HG02943 (cell line): ENCODE measurements at regions not wholly inside any gene's neighbourhood (a gene's known extent, or its start where the extent isn't known, plus 50 kb on each side); places are given as distances from the start of the nearest gene placed in this dataset.

Source experiments
- ATAC-seq: cut with Tn5 transposase; IDR thresholded peaks from one replicate; pipeline ENCODE4 v1.9.1; 2021; ENCODE audit warnings: mild to moderate bottlenecking, low read depth, moderate library complexity; ENCODE audit not compliant: unreplicated experiment

DNA sequence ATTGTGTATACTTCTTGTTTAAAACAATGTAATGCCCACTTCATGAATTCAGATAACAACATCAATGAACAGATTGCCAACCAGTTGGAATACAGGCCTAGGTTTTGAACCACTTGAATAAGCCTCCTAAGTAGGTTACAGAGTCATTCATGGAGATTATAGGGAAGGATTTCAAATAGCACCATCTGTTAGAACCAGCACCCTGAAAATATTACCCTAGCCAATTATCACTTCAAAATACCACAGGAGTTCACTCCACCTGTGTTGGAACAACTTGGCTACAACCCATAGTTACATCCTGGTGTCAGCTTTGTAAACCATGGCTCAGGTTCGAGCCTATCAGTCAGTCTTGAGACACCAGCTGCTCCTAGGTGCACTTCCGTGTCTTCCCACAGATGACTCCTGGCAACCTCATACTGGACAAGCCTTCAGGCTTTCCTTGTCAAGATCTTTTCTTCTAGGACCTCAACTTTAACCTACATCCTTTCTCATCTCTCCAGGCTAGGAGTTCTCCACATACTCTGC, 350.0 kb downstream of the DEPDC1B start:
- ATAC-seq = no peak

DNA sequence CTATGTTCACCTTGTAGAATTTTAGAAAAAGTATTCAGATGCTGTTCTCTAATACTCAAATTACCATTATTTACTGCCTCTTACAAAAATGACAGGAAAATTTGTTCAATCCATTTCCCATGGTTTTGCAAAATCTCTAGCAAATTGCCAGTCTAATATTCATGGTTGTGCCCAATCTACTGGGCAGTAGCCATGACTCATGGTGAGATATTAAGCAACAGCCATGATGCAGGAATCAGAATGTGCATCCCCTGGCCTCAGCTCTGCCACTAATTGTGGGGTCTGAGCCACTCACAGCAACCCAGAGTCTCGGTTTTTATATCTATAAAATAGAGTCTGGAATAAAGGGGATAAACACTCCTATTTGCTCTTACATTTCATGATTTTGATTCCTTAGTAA, 353.6 kb downstream of the DEPDC1B start:
- ATAC-seq = no peak

DNA sequence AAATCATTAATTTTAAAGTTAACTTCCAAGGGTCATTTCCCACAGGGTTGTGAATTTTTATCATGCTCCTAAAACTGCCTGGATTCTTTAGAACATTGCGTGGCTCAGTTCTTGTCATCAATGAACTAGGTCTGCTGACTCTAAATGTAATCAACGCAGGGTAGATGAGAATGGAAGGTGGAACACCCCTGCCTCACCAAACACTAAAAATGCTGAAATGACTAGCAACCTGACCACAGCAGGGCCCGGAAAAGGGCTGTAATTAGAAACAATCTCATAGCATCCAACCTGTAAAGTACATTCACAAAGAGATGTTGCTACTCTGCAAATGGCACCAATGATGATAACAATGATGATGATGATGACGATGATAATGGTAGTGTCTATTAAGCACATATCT, 356.9 kb downstream of the DEPDC1B start:
- ATAC-seq = no peak

DNA sequence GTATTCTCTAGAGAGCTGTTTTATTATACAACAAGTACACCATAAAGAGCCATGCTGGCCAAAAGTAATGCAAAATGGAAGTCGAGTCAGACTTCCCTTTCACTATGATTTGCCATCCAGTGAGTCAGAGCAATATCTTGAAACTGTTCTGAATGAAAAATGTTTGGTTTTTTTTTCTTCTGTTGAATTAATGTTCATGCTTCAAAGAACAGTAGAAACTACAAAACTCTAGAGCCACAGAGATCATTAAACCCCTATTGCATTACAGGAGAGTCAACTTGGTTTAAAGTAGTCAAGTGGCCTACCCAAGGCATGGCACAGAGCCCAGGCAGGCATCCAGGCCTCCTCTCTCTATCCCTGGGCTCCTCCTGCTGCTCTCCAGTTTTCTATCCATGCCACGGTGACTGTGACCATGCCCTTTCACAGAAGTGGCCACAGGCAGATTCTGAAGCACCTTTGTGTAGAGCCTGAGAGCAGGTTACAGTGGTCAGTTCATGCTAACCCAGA, 358.9 kb downstream of the DEPDC1B start:
- ATAC-seq = no peak

DNA sequence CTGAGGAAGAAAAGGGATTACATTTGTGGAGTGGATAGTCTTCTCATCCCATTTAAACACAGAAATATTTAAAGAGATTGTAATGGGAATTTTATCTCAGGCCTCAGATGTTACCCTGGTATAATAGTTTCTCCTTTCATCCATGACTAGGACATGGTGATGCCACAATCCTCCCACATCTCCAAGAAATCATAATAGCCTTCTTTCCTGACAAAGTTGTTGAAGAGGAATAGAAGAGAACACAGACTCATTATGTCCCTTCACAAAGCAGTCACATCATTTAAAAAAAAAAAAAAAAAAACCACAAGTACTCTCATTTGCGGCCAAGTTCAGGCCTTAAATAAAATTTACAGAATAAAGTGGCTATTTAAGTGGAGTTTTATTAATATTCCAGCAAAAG, 359.6 kb downstream of the DEPDC1B start:
- ATAC-seq = no peak

DNA sequence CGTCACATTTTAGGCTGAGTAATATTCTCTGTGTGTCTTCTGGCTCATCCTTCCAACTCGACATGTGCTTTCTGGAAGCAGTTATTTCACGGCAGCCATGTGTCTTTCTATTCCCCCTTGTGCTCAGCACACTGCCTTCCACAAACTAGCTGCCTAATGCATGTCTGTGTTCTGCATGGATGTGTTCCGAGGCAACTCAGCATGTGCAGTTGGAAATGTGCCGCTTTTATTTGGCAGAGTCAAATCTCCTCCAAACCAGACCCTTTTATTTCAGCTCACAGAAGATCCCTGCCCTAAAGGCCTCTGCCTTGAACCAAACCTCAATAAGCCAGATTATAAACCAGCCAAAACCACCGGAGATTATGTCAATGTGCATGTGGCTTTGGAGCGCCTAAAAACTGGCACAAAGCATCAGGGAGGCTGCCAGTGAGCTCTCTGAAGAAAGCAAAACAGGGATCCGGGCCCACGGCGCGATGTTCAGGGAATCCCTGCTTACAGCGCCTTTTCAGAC, 360.2 kb downstream of the DEPDC1B start:
- ATAC-seq = no peak

DNA sequence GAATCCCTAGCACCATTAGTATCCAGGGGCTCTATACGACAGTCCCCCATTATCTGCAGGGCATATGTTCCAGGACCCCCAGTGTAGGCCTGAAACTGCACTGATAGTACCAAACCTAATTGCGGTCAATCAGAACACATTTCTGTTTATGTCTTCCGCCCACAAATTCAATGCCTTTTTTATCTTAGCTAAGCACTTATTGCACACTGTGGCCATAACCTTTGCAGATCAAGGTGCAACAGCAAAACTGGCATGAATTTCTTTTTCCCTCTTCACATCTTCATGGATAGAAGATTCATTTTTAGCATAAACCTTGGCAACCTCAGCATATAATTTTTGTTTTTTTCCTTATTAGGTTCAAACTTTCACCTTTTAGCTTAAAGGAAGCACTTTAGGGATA, 361.1 kb downstream of the DEPDC1B start:
- ATAC-seq = no peak

DNA sequence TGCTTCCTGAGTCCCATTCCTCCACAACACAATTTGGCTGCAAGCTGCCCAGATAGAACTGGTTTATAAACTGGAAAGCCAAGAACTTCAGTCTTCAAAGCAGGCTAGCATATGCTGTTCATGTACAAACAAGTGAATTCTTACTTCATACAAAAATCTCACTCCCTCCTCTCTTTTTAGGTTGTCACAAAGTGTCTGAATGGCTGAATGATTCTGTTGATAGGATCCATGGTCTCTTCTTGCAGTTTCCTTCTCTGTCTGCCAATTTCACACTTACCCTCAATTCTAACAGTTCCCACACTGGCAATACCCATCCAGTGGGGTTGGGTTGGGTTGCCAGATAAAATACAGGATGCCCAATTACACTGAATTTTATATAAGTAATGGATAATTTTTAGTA, 363.5 kb downstream of the DEPDC1B start:
- no peak for ATAC-seq

DNA sequence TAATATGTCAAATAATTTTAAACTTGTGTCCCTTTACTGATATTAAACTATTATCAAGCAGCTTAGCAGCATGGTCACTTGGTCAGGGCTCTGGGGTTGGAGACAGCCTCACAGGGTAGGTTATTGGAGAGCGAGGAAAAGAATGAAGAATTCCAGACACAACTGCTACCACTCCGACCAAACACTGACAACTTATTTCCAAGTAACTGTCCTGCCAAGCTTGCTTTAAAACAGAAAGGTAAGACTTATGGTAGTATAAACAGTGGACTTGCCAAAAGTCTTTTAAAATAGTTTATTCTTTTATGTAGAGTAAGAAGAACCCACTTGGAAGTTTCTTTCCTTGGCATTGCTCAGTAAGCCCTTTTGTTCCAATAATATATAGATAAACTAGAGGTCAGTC, 364.1 kb downstream of the DEPDC1B start:
- no peak for ATAC-seq

DNA sequence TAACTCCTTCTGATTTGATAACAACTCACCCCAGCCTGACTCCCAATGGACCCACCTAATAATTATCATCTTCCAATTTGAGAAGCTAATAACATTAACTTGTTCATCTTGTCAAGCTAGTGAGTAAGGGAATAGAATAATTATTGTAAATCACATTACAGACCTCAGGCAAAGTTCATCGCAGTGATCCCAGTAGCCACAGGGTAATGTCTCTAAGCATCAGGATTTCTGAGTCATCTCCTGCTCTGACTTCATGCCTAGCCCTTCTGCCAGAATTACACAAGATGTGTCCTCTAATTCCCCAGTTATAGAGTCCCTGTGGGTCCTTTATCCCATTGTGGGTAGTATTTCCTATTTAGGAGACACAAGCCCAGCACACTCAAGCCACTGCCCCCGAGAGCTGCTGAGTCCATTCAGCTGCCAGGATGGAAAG, 365.7 kb downstream of the DEPDC1B start:
- ATAC-seq = no peak

DNA sequence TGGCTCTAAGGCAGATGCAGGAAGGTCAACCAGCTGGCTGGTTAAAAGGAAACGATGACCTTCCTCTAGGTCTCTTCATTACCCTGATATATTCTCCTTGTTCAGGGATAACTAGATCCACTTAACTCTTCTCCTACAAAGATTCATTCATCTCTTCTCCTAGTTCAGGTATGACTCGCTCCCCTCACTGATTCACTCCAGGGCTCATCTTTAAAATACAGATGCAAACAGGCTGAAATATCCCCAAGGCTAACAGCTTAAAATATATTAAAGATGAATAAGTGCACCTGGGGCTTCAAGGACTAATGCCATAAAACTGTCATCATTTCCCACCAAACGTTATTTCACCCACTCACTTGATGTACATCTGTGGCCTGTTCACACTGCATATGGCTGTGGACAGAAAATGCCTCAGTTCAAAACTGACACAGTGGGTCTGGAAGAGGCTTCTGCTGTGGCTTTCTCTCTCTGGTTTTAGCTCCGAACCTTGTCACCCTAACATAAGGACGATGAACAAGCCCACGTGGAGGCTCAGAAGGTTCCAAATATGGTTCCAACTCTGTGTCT, 366.9 kb downstream of the DEPDC1B start:
- no peak for ATAC-seq

DNA sequence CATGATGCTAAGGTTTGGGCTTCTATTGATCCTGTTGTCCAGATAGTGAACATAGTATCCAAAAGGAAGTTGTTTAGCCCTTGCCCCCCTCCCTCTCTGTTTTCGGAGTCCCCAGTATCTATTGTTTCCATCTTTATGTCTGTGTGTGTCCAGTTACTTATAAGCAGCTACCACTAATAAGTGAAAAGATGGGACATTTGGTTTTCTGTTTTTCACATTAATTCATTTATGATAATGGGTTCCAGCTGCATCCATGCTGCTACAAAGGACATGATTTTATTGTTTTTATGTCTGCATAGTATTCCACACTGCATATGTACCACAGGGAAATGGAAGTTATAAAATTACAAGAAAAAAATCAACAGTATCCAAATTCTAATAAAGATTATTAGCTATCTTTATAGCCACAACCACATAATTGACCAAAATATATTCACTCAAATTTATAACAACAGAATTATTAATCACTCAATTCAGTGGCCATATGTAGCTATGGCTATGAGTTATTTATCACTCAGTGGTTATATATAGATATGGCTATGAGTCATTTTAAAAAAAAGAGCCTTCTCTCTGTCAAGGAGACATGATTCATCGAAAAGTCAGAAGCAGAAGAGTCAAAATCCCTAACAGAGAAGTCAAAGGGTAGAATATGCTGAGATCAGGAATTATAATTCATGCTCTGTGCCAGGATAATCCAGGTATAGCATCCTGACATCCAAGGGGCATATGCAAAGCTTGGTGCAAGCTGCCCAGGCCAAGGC, 367.5 kb downstream of the DEPDC1B start:
- ATAC-seq = no peak

DNA sequence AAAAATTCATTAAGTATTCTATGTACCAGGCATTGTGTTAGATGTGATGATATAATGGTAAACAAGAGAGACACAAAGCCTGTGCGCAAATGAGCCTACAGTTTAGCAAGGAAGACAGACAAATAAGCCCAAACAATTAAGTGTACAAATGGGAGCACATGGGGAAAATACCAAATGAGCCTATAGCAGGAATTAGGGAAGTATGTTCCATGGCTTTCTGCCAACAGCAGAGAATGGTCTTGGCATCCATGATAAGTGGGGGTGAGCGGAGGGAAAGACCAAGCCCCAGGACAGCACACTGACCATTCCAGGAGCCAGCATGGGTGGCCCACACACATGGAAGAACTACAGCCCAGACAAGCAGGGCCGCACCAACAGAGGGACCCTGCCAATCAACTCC, 369.7 kb downstream of the DEPDC1B start:
- ATAC-seq = no peak

DNA sequence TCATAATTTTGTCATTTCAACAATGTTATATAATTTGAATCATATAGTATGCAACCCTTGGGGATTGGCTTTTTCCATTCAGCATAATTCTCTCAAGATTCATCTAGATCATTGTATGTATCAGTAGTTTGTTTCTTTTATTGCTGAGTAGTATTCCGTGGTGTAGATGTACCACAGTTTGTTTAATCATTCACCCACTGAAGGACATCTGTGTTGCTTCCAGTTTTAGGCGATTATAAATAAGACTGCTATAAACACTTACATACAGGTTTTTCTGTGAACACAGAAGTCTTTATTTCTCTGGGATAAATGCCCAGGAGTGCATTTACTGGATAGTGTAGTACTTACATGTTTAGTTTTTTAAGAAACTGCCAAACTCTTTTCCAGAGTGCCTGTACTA, 374.1 kb downstream of the DEPDC1B start:
- no peak for ATAC-seq

DNA sequence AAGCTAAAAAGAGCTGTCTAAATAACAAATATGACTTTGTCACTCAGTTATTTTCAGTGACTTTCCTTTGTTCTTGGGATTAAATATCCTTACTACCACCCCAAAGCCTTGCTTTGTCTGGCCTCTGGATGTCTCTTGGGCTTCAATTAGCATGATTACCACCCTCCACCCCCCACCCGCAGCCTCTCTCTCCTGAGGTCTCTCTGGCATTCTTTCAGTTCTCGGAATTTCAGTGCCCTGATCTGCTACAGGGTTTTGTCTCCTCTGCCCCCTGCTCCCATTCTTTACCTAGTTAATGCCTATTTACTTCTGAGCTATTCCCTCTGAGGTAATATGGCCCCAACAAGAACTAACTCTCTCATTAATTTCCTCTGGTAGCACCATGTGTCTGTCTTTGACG, 376.4 kb downstream of the DEPDC1B start:
- no peak for ATAC-seq

DNA sequence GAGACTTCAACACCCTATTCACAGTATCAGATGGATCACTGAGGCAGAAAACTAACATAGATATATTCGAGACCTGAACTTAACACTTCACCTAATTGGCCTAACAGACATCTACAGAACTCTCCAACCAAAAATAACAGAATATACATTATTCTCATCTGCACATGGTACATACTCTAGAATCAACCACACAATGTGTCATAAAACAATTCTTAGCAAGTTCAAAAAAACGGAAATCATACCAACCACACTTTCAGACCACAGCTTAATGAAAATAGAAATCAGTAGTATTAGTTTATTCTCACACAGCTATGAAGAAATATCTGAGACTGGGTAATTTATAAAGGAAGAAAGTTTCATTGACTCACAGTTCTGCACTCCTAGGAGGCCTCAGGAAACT, 387.9 kb downstream of the DEPDC1B start:
- ATAC-seq = no peak

DNA sequence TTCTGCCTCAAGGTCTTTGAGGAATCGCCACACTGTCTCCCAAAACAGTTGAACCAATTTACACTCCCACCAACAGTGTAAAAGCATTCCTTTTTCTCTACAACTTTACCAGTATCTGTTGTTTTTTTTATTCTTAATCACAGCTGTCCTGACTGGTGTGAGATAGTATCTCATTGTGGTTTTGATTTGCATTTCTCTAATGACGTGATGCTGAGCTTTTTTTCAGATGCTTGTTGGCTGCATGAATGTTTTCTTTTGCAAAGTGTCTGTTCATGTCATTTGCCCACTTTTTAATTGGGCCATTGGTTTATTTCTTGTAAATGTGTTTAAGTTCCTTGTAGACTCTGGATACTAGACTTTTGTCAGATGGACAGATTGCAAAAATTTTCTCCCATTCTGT, 400.0 kb downstream of the DEPDC1B start:
- ATAC-seq = no peak

DNA sequence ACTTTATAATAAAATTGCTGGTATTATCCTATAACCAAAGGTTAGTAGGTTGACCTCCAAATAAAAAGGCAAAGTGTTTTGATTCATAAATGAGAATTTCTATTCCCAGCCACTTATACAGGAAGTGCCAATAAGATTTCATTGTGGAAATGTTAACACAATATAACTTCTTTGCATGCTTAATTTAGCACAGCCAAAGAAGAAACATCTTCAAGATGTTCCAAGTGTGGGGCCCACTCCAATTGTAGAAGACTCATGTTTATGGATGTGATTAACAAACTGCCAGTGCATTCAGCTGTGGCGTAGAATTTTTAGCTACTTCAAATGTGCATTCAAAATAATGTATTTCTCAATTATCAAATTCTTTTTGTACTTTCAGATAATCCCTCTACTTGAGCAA, 402.3 kb downstream of the DEPDC1B start:
- ATAC-seq = no peak

DNA sequence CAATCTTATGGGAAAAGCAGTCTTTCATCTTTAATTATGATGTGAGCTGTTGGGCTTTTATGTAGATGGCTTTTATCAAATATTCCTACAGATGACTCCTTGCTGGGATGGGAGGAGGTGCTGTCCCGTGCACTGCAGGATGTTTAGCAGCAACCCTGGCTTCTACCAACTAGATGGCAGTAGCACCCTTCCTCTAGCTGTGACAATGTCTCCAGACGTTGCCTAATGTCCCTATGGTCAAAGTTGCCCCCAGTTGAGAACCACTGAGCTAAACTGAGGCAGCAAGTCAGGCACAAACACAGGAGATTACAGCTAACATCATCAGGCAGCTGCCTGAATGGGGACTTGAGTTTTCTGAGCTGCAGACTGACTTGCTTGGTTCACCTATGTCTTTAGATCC, 401.9 kb upstream of the PDE4D start:
- no peak for ATAC-seq

DNA sequence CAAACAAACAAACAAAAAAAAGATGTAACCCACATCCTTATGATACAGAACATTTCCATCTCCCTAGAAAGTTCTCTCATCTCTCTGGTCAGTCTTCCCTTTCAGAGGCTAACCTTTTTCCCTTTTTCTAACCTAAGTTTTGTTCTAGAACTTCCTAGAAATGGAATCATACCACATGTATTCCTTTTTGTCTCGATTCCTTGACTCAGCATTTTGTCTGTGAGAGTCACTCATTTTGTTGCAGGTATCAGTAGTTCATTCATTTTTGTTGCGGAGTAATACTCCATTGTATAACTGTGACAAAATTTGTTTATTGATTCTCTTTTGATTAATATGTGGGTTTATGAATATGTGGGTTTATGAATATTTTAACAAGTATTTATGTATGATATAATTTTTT, 400.0 kb upstream of the PDE4D start:
- no peak for ATAC-seq

DNA sequence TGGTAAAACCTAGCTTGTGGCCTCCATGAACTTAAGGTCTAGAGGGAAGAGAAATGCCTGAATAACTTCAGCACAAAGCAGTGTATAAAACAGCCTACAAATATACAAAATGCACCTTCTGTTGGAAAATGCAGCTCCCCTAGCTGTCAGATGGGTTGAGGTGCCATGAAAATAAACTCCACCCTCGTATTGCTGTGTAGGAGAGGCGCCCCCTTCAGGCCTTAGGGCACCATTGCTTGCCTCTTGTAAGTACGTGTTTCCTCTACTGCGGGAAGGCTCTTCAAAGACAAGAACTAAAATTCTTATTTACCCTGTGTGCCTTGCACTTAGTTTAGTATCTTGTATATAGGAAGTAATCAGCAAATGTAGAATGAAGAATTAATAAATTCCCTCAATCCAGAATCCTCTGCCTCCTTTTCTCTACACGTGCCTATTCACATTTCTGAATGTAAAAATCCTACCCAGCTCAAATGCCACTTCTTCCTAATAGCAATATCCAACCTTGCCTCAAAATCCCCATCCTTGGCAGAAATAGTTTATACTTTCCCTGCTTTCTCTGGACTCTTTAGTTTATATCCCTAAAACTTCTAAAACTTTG, 393.7 kb upstream of the PDE4D start:
- peak; percentile 96 for ATAC-seq
